H54 (cell line): ENCODE measurements at regions not wholly inside any gene's neighbourhood (a gene's known extent, or its start where the extent isn't known, plus 50 kb on each side); places are given as distances from the start of the nearest gene placed in this dataset.
A peak's percentile ranks its signal among the peaks of the same experiment; 100 is the strongest.
"Not testable (repeated sequence)": the region's sequence is repeated elsewhere in the genome, so short reads cannot be mapped to it uniquely, and the experiment has no call there.

Source experiments
- DNase-seq: peaks from one replicate; pipeline ENCODE4 v3.0.0; 2011; ENCODE audit warnings: low spot score, mixed read lengths; ENCODE audit not compliant: insufficient read length
- FAIRE-seq: peaks from 3 replicates; lab custom pipeline; 2011; peaks lifted over from hg19 to GRCh38; lab: Jason Lieb, UNC
- POLR2A ChIP-seq: IDR thresholded peaks from 2 replicates; pipeline ENCODE4 v1.6.1; 2011; ENCODE audit warnings: low read depth, mild to moderate bottlenecking, low read length

DNA sequence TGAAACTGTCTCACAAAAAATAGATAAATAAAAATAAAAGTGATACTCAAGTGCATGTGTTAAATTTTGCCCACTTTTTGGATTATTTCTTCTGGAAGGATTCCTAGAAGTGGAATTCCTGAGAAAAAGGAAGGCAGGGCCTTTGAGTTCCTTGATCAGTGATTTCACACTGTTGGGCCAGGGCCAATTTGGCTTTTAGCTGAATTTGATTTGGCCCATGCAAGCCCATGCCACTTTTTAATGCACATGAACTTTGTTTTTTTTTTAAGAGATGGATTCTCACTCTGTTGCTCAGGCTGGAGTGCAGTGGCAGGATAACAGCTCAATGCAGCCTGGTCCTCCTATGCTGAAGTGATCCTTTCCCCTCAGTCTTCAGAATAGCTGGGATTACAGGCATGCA, 96.3 kb downstream of the TNFRSF13B start:
- TF ChIP-seq POLR2A, result no peak
- DNase-seq (no peak), FAIRE-seq (no peak)

DNA sequence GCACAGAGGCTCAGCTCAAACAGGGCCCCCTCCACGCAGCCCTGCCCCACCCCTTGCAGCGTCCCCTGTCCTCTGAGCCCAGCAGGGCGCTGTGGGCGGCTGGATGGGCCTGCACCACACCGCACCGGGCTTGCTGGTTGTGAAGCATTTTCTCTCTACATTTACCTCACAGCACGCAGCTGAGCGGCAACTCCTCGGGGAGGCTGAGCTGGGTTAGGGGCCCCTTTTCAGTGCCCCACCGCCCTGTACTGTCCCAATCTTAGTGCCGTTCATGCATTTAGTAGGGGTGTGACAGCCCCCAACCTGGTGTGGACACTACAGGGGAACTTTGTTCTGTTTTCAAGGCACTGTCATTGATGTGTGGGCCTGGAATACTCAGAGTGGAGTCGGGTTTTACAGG, 97.7 kb downstream of the TNFRSF13B start:
- not testable (repeated sequence) for DNase-seq, FAIRE-seq

- DNase-seq (peak; percentile 86), FAIRE-seq (no peak)
- TF ChIP-seq POLR2A, result no peak
Observed at GRCh38 chr17:16873174-16874035, 98.5 kb downstream of the TNFRSF13B start.

- TF ChIP-seq POLR2A, result no peak
- FAIRE-seq, result no peak
- DNase-seq, result no peak
Observed at GRCh38 chr17:16872351-16873173, 99.4 kb downstream of the TNFRSF13B start.

DNA sequence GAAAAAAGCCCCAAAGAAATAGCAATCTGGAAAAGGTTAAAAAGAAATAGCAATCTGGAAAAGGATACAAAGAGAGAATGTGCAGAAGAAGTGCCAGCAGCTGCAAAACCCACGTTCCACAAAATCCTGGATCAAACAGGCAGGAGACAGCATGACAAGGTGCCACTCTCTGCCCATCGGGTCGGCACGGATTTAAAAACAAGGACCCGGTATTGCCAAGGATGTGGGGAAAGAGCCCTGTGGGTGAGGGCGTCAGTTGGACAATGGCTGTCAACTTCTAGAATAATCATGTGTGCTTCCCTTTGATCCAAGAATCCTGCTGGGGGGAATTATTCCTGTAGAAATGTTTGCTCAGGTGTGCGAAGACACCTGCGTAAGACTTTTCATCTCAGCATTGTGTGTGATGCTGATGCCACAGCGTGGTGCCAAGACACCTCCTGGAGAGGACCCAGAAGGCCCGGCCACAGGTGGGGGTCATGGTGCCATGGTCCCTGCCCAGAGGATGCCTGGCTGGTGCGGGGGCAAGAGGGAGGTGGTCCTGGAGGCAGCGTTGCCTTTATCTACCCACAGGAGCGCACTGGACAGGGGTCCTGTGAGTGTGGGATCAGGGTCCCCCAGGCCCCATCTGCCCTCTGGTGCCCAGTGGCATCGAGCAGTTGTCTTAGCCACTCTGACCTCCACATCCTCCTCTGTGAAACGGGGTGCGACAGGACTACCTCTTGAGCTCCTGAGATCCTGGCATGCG, 100.3 kb downstream of the TNFRSF13B start:
- DNase-seq, FAIRE-seq: not testable (repeated sequence)

DNA sequence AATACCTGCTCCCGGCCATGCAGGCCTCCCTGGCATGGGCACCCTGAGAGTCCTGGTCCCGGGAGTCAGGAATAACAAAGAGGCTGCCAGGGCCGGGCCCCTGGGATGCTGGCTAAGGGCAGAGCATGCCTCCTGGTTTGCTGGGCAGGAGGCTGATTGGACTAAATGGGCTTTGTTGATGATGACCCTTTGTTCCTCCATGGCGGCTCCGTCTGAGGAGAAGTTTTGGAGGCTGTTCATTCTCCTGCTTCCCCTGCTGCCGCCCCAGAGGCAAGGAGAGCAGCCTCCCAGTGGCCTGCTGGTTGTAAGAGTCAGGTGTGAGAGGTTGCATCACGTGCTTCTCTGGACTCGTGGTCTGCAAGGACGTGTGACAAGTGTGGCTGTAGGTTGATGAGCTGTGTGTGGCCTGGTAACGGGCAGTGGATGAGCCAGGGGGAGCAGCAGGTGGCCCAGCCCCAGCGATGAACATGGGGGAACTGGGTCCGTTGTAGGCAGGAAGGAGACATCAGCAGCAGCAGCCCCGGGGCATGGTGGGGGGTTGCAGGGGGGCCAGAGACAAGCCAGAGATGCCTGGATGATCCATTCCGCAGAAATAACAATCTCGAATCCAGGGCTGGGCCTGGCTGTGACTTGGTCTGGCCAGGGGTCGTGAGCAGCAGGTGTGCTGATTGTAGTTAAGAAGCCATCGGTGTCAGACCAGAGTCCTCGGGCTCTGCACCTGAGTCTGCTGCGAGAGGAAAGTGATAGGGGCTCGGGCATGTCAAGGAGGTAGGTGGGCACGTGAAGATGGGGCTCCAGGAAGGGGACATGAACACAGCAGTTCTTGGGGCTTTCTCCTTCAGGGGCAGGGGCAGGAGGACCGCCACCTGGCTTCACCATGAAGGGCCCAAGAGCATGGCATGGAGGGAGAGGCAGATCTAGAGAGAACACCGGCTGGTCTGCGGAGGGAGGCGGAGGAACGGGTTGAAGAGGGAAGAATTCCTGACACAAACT, 101.4 kb downstream of the TNFRSF13B start:
- DNase-seq (no peak), FAIRE-seq (no peak)
- TF ChIP-seq POLR2A, result 0 out of 2 replicates have a peak, but pooled peaks have one; percentile 7

GRCh38 chr17:16869531-16870252, 102.2 kb downstream of the TNFRSF13B start:
- not testable (repeated sequence) for DNase-seq, FAIRE-seq

GRCh38 chr17:16868616-16869015, 103.3 kb downstream of the TNFRSF13B start:
- not testable (repeated sequence) for FAIRE-seq, DNase-seq

- DNase-seq, FAIRE-seq: not testable (repeated sequence)
Observed at GRCh38 chr17:16867545-16867944, 104.4 kb downstream of the TNFRSF13B start.

- DNase-seq, FAIRE-seq: not testable (repeated sequence)
Observed at GRCh38 chr17:16866841-16867240, 105.1 kb downstream of the TNFRSF13B start.

GRCh38 chr17:16866436-16866835, 105.5 kb downstream of the TNFRSF13B start:
- no peak for FAIRE-seq
- TF ChIP-seq POLR2A, result no peak
- no peak for DNase-seq

GRCh38 chr17:16865704-16866103, 106.2 kb downstream of the TNFRSF13B start:
- not testable (repeated sequence) for DNase-seq
- FAIRE-seq, result peak; percentile 30

DNA sequence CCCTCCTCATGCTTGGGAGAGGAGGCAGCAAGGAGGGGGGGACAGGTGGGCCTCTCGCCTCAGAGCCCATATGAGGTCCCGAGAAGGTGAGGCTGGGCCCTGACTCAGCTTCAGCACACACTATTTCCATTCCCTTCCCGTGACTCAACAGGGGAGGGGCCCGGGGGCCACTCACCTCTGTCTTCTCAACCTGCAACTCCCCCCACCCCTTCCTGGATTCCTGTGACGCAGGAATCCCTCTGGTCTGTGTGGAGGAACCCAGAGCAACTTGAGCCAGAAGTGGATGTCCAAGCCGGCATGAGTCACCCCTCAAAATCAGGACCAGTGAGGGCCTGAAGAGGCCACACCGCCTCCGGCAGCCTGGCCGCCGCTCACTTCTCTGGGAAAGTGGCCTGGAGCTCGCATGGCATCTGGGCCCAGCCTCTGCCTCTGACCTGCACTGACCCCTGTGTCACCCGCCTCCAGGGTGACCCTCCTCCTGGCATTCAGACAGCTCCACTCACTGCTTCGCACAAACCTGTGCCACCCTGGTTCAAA, 106.8 kb downstream of the TNFRSF13B start:
- not testable (repeated sequence) for DNase-seq
- peak; percentile 91 for FAIRE-seq

DNA sequence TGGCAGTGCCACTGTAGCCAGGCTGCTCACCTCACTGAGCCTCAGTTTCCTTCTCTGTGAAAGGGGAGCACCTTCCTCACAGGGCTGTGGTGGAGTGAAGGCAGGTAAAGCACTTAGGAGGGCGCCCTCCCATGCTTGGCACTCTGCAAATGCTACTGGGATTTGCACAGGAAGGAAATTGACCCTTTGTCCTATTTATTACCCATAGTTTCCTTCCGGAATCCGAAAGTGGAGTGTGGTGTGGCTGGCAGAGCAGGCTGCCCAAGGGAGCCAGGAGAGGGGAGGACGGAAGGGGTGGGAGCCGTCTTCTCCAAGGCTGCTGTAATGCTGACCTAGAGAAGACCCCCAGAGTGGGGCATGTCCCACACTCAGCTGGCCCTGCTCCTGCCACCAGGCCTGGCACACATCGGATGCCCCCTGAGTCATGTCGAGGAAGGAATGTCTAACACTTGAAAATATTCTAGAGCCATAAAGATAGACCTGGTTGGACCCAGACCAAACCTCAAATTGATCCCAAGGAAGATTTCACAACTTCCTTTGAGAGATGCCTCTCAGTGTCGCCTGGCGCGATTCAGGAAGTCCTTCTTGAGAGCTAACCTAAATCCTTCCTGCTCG, 107.3 kb downstream of the TNFRSF13B start:
- not testable (repeated sequence) for DNase-seq, FAIRE-seq

DNA sequence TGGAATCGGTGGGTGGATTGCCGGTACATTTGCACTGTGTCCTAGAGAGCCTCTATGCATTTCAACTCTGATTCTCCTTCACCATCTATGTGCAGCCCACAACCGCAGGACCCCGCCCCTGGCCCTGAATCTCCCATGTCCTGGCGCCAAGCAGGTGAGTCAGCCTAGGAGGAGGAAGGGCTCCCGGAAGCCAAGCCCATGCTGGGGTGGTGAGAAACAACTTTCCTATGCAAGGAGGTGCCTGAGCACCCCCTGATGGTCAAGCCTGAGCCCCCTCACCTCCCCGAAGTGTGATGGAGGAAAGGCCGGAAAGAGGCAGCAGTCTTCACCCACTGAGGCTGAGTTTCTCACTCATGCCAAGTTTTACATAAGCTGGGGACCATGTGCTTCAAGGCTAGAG, 110.8 kb downstream of the TNFRSF13B start:
- DNase-seq, result peak; percentile 33

DNA sequence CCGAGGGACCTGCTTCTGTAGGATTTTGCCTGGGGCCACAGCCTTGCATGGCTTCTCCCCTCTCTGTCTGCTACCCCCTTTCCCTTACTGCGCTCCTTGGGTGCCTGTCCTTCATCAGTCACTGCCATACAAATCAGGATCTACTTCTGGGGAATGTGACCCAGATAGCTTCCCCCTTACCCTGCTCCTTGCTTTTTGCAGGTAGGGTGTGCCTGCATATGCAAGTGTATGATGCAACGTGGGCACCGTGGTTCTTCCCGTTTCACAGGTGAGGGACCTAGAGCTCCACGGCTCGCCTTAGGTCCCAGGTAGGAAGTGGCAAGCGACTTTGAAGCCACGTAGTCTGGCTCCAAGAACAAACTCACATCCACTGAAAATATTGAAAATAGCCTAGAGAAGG, 111.5 kb downstream of the TNFRSF13B start:
- not testable (repeated sequence) for FAIRE-seq, DNase-seq

More for the DNA sequence above, 110.8 kb downstream of the TNFRSF13B start:
- FAIRE-seq, result not testable (repeated sequence)

DNA sequence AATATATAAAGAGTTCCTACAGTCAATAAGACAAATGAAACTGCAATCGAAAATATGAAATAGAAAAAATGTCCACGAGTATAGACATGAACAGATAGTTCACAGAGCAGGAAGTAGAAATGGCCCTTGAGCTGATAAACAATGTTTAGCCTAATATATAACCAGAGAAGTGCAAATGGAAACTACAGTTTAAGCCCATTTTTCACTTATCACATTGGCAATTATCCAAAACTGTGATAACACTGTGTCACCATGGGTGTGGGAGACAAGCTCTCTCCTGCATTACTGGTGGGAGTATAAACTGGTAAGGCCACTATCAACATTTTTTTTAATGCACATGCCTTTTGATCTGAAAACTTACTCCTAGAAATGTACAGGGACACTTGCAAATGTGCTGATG, 112.4 kb downstream of the TNFRSF13B start:
- DNase-seq, FAIRE-seq: not testable (repeated sequence)
